Posterior cingulate gyrus (tissue), 11 donors: ENCODE measurements at regions not wholly inside any gene's neighbourhood (a gene's known extent, or its start where the extent isn't known, plus 50 kb on each side); places are given as distances from the start of the nearest gene placed in this dataset.

Experiments
- DNase-seq, 10 donors: peaks; one replicate each; pipeline versions ENCODE4 v3.0.0 to v3.0.0-alpha.2; 2020 to 2021; ENCODE audit warnings: mixed read lengths in 3 of 10
- intact Hi-C: fragments of 100-400 bp; cut with DNase I; formaldehyde crosslinking; loops from one replicate; pipeline ENCODE4 v1.15.1; 2023

DNA sequence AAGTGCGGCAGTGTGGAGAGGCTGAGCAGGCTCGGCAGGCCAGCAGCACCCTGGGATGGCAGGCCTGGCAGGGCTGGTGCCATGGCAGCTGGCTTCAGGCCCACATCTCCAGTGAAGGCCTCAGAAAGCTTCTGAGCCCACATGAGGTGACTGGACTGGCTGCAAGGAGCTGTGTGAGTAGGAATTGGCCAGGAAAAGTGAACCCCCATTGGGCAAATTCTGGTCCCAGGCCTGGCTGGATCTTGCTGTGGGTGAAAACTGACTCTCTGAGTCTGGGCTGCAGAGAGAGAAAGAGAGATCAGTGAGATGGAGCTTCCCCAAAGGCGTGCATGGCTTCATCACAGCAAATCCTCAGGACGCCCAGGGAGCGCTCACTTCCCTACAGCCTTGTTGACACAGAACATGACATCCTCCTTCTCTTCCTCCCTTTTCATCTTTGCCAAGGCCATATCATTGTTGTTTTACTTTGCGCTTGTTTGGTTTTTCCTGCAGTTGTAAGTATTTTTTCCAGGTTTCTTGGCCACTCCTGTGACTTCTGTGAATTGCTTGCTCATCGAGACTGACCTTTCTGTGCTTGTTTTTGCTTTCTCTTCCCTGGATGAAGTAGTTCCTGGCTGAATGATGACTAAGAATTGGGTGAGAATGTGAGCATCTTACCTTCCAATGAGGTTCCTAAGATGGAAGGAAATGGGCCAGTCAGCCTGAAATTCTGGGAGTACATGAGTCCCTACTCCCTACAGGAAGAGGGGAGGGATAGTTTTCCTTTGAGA lies 299.1 kb downstream of the TLE3 start:
- peak in 2 of 10 donors; percentile 45 to 76 for DNase-seq
- intact Hi-C loops, result no loop called here

DNA sequence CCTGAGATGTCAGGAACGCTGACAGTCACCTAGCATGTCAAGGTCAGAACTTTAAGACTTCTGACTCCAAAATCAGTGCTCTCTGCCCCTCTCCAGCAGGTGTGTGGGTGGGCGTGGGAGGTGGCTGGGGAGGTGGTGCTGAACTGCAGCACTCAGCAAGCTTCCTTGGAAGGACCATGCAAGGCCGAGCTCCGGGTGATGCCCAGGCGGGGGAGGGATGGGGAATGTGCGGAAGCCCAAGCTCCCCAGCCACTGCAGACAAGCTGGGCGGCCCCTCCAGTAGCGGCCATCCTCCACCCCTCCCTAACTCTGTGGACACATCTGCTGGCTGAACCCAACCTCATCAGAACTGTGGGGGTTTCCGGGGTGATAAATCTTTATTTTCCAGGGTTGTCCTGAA lies 296.6 kb downstream of the TLE3 start:
- peak in 1 of 10 donors; percentile 52 for DNase-seq
- intact Hi-C loops, result no loop called here

DNA sequence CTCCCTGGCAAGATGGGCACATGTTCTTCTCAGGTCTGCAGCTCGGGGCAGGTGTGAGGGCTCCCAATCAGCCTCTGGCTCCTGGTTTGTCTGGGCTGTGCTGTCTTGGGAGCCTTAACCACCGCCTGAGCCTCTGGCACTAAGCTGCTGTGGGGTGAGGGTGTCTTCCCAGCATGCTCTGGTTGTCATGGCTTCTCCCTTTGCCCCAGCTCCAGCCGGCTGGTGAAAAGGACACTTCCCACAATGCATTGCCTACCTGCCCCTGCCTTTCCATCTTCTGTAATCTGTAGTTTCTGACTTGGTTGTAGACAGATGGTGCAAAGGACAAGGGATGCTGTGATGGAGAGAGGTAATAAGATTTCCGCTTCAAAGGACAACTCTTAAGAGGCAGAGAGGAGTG lies 295.3 kb downstream of the TLE3 start:
- intact Hi-C loops, result no loop called here
- peak in 1 of 10 donors; percentile 17 for DNase-seq

DNA sequence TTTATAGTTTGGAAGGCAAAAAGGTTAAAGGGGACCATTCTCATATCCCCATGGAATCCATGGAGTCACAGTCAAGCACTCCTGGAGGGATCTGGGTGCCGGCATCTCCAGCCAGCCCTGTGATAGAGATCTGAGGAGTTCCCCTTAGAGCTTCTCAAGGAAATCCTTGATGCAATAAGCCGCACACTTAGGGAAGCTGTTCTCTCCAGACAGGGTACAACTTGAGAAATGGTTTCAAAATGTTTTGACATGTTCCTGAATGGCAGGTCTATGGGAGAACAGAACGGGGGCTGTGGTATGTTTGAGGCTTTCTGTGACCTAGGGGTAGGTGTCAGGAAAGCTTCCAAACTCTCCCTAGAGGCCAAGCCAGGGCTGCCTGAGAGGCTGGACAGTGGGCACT lies 292.9 kb downstream of the TLE3 start:
- DNase-seq, result peak in 1 of 10 donors; percentile 75
- intact Hi-C loops, result no loop called here

DNA sequence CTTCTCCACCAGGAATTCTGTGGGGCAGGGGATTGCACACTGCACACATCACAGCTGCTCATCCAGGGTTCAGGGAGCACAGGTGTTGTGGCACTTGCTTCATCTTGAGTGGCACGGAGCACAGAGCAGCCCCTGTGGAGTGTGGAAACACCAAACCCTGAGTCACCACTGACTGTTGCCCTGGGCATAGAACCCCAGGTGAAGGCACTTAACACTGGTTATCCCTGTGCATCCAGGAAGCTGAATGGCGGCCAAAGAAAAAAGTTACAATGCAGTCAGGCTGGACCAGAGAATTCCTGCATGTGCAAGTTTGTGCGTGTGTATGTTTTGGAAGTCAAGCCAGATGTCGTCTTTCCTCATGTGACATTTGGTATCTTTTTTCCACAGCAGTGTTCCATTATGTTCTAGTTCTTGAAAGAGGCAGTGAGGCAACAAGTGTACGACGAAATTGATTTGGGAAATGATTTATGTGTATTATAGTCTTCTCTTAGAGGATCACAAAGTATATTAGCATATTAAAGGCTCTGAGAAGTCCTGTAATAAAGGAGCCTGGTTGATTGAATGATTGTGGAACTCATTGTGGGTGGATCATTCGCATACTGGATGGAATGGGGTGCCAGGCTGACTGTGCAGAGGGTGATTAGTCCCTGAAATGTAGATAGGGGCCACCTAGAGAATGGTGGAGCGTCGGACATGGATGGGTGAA lies 292.3 kb downstream of the TLE3 start:
- DNase-seq, result no peak
- intact Hi-C loops, result no loop called here

DNA sequence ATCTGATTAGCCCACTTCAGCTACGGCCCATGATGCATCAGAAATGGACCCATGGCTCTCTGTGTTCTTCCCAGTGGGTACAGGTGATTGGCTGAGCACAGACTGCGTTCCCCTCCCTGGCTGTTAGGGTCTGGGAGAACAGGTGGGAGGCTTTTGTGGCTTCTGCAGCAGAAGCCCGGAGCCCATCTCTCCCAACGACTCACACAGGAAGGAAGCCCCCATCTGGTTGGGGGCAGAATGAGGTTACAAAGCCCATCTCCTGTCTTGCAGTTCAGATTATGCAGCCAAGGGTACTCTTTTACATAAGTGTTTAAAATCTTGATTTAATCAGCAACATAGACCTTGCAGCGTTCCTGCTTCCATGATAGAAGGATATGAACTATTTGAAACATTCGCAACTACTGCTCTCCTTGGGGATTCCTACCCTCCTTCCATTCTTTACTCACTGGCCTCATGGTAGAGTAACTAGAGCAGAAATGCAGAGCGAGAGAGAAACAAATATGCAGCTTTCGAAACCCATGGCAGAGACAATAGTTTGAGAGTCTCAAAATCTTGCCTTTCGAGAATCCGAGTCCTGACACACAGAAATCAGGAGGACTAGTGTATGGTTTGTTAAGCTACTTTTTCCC lies 291.3 kb downstream of the TLE3 start:
- DNase-seq, result peak in 1 of 10 donors; percentile 22
- intact Hi-C loops, result no loop called here

DNA sequence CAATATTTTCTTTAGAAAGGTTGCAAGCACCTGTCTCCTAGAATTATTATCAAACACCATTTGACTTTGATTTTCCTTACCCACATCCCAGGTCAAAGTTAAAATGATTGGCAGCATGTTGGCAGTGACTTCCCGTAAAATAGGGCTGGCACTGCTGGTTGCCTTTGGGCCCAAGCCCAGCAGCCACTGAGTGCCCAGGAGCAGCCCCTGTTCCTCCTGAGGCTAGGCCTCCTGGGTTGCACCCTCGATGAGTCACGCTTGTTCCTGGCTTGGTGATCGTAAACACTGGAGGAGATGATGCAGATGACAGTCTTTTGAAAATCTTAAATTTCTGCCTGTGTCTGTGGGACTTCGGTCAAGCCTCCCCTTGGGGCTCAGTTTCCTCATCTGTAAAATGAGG lies 290.0 kb downstream of the TLE3 start:
- DNase-seq, result peak in 1 of 10 donors; percentile 63
- intact Hi-C loops, result no loop called here

DNA sequence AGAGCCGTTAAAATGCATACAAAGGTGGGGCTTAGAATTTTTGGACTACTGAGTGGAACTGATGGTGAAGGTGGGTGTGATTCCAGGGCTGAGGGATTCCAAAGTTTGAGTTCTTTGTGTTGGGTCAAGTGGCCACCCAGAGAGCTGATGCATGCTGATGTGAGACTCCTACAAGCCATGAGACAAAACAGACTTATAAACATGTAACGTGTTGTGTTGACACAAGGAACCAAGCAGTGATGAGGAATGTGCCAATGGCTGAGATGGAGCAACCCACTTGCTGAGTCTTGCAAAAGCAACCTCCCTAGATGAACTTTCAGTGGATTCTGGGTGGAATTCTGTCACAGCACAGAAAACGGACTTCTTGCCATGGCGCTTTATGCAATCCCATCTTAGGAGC lies 289.0 kb downstream of the TLE3 start:
- intact Hi-C loops, result no loop called here
- no peak for DNase-seq

DNA sequence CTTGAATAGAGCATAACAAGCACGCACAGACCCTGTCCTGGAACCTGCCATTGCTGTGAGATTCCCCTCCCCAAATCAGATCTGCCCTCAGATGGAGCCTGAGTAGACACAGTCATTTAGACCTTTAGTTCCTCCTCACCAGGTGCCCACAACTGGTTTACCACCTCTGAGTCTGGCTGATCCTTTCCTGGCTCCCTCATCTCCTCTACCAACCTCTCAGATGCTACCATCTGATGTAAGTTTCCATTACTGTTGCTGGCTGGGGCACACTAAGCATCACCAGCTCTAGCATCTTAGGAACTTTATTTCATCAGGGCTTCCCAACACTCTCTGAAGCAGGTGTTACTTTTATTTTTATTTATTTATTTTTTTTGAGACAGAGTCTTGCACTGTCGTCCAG lies 288.3 kb downstream of the TLE3 start:
- intact Hi-C loops, result no loop called here
- no peak for DNase-seq

DNA sequence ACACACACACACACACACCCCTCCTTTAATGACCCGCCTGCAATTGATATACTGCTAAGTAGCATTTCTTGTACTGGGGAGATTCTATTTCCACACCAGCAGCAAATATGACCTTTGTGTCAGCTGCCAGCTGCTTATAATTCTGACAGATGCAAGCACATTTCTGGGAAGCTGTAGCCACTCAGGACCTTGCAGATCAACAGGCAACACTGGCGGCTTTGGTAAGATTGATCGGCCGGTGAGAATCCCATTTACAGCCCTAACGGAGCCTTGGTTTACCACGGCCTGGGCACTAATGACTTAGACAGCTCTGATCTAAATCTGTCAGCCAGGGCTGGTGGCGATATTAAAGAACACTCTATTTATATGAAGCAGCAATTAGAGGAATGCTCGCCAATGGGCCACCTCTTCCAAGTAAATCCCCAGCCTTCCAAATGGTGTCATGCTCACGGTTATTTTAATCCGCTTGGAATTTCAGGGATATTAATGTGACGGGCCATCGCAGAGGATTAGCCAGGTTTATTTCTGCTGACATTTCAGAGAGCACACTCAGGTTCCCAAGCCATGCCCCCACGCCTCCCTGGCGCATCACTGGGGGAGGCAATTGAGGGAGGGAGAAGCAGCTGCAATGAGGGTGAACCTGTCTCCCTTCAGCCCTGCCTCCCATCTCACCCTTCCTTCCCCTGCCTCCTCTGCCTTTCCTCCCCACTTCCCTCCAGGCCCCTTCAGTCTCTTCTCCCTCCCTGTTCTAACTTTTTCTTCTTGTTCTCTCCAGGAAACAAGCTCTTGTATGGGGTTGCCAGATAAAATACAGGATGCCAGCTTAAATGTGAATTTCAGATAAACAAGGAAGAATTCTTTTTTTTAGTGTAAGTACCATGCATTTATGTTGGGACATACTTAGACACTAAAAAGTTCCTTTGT lies 287.0 kb downstream of the TLE3 start:
- intact Hi-C loops, result no loop called here
- DNase-seq, result peak in 1 of 10 donors; percentile 46

DNA sequence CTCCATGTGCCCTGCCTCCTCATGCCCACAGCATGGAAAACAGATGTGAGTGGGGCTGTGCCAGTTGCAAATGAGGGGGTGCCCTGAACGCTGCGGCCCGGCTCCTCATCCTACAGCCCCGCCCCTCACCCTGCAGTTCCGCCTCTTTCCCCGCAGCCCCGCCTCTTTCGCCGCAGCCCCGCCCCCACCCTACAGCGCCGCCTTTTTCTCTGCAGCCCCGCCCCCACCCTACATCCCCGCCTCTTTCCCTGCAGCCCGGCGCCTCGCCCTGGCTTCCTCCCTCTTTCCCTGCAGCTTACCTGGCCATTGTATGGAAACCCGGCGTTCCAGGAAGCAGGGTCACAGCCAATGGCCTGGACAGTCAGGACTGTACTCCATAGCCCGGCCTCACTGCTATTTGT lies 284.9 kb downstream of the TLE3 start:
- peak in 1 of 10 donors; percentile 67 for DNase-seq
- intact Hi-C loops, result no loop called here

DNA sequence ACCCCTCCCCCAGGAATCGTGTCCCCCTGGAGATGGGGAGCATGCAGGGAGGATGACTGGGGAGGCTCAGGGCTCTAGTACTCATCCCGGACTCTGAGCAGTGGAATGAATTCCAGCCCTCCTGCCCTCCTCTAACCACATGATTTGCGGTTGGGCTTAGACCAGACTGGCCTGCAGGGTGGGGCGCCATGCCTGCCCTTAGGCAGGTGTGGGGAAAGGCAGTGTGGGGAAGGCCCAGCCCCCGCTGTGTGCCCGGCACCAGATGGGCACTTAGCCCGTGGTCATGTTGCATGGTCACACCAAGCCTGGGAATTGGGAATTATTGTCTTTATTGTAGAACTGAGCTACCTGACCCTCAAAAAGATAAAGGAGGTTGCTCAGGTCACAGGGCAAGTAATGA lies 283.8 kb downstream of the TLE3 start:
- DNase-seq, result no peak
- intact Hi-C loops, result no loop called here

DNA sequence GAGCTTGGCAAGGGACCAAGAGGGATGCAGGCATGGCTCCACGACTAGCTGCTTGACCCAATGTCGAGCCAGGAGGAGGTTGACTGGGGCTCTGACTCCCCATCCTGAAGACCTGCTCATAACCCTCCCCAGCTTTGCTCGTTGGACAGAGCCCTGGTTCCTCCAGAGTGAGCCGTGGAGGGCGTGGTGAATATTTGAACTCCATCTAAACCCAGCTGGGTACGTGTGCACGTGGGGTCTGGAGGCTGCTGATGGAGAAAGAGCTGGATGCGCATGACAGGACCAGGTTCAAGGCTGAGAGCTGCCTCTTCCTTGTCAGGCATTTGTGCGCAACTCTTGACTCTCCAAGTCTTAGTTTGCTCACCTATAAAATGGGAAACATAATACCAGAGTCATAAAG lies 282.8 kb downstream of the TLE3 start:
- intact Hi-C loops, result no loop called here
- DNase-seq, result peak in 1 of 10 donors; percentile 15

DNA sequence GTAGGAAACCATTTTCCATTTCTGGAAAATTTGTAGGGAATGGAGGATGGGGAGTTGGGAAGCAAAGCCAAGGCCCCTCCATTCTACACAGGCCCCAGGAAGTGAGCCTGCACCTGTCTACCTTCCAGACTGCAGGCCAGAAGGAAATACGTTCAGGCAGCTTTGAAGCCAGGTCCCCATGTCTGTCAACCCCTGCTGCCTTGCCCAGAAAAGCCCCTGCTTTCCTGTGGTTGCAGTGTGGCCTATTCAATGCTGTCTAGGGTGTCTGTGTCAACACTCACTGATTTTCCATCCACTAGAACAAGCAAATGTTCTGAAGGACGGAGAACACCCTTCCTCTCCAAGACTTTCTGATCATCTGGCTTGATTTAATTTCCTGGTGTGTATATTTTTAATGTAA lies 281.9 kb downstream of the TLE3 start:
- intact Hi-C loops, result no loop called here
- no peak for DNase-seq

DNA sequence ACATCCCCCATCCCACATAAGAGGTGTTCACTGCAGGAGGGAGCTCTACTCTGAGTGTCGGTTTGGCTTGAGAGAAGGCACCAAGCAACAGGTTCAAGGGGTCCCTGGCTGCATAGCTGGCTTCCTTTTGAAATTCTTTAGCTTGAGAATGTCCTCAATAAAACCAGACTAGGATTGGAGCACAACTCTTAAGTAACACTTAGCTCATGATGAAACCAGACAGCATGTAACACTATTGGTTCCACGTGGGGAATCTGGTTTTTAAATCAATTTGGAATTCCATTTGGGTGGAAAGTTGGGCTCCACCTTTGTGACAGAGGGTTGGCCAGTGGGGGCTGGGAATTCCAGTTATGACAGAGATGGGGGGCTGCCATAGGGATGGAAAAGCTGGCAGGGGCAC lies 281.2 kb downstream of the TLE3 start:
- DNase-seq, result no peak
- intact Hi-C loops, result no loop called here

DNA sequence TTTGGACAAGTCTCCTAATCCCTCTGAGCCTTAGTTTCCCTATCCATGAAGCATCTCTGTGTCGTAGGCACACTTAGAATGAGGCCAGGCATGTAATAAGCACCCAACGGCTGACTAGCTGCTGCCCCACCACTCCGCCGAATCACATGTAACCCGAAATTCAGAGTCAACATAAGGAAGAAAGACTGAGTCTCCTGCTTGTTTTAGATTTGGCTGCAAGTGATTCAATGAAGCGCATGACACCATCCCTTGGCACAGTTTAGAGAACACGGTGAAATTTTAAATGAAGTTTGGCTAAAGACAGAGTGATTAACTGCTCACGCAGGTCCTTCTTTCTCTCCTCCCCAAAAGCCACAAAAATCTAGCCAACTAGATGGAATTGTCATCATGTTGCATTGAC lies 279.2 kb downstream of the TLE3 start:
- DNase-seq, result peak in 2 of 10 donors; percentile 57 to 62
- intact Hi-C loops, result no loop called here

DNA sequence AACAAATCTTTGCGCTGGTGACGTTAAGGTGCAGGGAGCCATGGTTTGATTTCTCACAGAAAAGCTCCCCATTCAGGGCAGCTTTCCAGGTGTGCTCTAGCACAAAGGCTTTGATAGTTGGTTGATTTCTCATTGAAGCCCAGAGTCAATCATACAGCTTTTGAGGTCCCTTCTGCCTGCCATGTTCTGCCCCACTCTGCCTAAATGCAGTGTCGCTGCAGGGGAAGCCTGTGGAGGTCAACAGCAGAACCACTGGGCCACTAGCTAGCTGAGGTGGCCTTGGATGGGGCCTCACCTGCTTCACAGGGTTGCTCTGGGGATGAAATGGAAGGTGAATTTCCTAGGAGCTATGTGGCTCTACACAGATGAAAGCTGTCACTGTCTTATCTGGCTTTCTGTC lies 278.3 kb downstream of the TLE3 start:
- intact Hi-C loops, result no loop called here
- DNase-seq, result peak in 1 of 10 donors; percentile 51

DNA sequence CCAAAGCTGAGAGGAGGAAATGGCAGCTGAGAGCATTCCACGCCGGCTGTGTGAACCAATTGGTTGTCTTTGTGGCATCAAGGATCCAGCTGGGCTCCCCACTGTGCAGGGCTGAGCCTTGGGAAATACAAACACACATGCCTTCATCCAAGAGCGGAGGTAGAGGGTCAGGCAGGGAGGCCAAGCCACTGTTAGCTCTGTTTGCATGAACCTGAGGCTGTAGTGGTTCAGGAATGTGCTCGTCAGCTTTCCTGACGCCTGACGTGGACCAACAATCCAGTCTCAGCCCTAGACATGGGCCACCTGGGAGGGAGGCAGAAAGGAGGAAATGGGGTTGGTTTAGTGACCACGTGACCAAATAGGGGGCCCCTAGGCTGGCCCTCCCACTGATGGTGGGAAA lies 276.9 kb downstream of the TLE3 start:
- intact Hi-C loops, result no loop called here
- DNase-seq, result peak in 2 of 10 donors; percentile 39 to 42

DNA sequence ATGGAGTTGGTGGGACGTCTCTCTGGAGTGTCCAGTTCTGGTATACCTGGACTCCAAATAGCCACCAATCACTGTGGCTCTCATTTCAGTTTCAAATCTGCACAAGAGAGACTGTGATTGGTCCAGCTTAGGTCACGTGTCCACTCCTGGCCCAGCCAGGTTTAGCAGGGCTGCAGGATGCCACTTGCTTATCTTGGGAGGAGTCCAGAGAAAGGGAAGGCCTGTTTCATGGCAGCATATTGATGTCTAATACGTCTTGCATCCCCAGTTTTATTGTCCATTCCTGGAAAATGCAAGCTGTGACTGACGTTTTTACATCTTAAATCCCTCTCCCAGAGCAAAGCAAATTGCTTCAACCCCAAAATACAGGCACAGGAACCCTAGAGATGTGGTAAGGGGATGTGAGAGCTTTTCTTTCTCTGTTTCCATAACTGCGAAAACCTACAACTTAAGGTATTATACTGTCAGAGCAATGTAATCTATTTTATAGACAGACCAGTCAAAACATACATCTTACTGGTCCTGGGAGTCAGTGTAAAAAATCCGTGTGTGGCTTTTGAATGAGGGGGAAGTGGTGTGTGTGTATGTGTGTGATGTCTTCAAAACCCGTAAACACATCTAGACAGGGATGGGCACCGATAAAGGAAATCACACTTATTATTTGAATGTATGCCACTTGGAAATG lies 274.4 kb downstream of the TLE3 start:
- intact Hi-C loops, result no loop called here
- peak in 1 of 10 donors; percentile 18 for DNase-seq
